Transverse colon (tissue), 3 donors: ENCODE measurements at regions not wholly inside any gene's neighbourhood (a gene's known extent, or its start where the extent isn't known, plus 50 kb on each side); places are given as distances from the start of the nearest gene placed in this dataset.

Experiments
- CTCF ChIP-seq, 5 experiments: fragments of 200-600 bp in 3 of 5; fragments of 450-650 bp in 2 of 5; sonication (generic) in 3 of 5; IDR thresholded peaks; 1 replicate in 2 of 5; 2 replicates in 3 of 5; pipeline ENCODE4 v1.5.1; 2016 to 2017; ENCODE audit warnings: antibody characterized with exemption in 5 of 5, inconsistent platforms in 3 of 5, mild to moderate bottlenecking in 2 of 5, moderate library complexity in 1 of 5
- EP300 ChIP-seq: sonication (generic); formaldehyde crosslinking; IDR thresholded peaks from one replicate; pipeline ENCODE4 v1.6.1; 2017; ENCODE audit warnings: antibody characterized with exemption, low read depth
- POLR2A ChIP-seq: fragments of 450-650 bp; IDR thresholded peaks from one replicate; pipeline ENCODE4 v1.6.1; 2016; ENCODE audit warnings: antibody characterized with exemption, mild to moderate bottlenecking, moderate library complexity

GRCh38 chr6:106874481-106874880 is 100.0 kb downstream of the CD24 start:
- TF ChIP-seq CTCF (IDR thresholded peaks at IDR 0.05), result no peak
- TF ChIP-seq POLR2A, result no peak
- no peak for TF ChIP-seq EP300
